Epithelial cell of esophagus (primary cell): ENCODE measurements at regions not wholly inside any gene's neighbourhood (a gene's known extent, or its start where the extent isn't known, plus 50 kb on each side); places are given as distances from the start of the nearest gene placed in this dataset.

Experiments
- DNase-seq: peaks from one replicate; pipeline ENCODE4 v3.0.0; 2010; ENCODE audit warnings: low read depth
- H3K4me3 ChIP-seq: 2 replicates; pipeline ENCODE4 v1.5.1; 2011; ENCODE audit warnings: mild to moderate bottlenecking, low read length, control low read depth
- CTCF ChIP-seq: IDR thresholded peaks from 2 replicates; pipeline ENCODE4 v1.5.1; 2011; ENCODE audit warnings: low read depth, mild to moderate bottlenecking, low read length, control low read depth, inconsistent platforms; ENCODE audit not compliant: insufficient read depth; ENCODE audit errors: missing control alignments

DNA sequence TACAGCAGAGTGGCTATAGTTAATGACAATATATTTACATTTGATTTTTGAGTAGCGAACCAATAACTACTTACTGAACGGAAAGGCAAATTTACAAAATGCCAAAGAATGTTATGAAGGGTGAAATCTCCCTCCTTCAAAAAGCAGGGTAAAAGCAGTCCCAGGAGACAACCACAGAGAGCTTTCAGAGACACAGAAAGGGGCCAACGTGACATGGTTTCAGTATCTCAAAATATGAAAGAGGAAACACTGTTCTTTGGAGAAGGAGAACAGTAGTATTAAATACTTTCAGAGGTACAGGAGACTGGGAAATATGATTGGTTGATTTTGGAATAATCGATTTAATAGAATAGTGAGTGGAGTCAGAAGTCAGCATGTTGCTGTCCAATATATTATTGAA lies 52.3 kb upstream of the ROBO1 start:
- no peak overlapping the region for H3K4me3 ChIP-seq
- TF ChIP-seq CTCF = no peak
- DNase-seq = no peak

GRCh38 chr3:79818015-79818414 lies 50.2 kb upstream of the ROBO1 start:
- no peak overlapping the region for H3K4me3 ChIP-seq
- no peak for DNase-seq

More at GRCh38 chr3:79818015-79818414, 50.2 kb upstream of the ROBO1 start:
- TF ChIP-seq CTCF = no peak
